Kidney (tissue), 13 donors: ENCODE measurements at regions not wholly inside any gene's neighbourhood (a gene's known extent, or its start where the extent isn't known, plus 50 kb on each side); places are given as distances from the start of the nearest gene placed in this dataset.

Experiments
- DNase-seq, 5 donors: peaks; one replicate each; pipeline ENCODE4 v3.0.0-alpha.2; 2013 to 2020
- FAIRE-seq: peaks from 2 replicates; lab custom pipeline; 2012; peaks lifted over from hg19 to GRCh38; lab: Jason Lieb, UNC
- H3K27ac ChIP-seq, 2 donors: one replicate each; pipeline ENCODE4 v1.7.0; 2013; ENCODE audit warnings: low read depth in 2 of 2, low read length in 2 of 2, inconsistent platforms in 1 of 2
- H3K27me3 ChIP-seq: one replicate; pipeline ENCODE4 v1.7.1; 2013; ENCODE audit warnings: low read length, inconsistent platforms; ENCODE audit not compliant: control insufficient read depth, insufficient read depth
- H3K36me3 ChIP-seq, 3 donors: one replicate each; pipeline versions ENCODE4 v1.7.0 to v1.7.1; 2013; ENCODE audit warnings: low read length in 3 of 3, control low read depth in 1 of 3, inconsistent platforms in 1 of 3; ENCODE audit not compliant: insufficient read depth in 3 of 3, control insufficient read depth in 2 of 3
- H3K4me1 ChIP-seq, 3 donors: one replicate each; pipeline versions ENCODE4 v1.7.0 to v1.7.1; 2013; ENCODE audit warnings: low read length in 3 of 3, inconsistent platforms in 1 of 3, low read depth in 1 of 3; ENCODE audit not compliant: control insufficient read depth in 2 of 3, insufficient read depth in 2 of 3
- H3K4me3 ChIP-seq, 3 donors: one replicate each; pipeline versions ENCODE4 v1.7.0 to v1.8.1; 2013; ENCODE audit warnings: low read length in 3 of 3, control low read depth in 1 of 3, inconsistent platforms in 1 of 3
- H3K9ac ChIP-seq, 3 donors: one replicate each; pipeline versions ENCODE4 v1.7.0 to v1.7.1; 2013; ENCODE audit warnings: low read length in 3 of 3, control low read depth in 1 of 3, inconsistent platforms in 1 of 3
- H3K9me3 ChIP-seq, 3 donors: one replicate each; pipeline versions ENCODE4 v1.7.0 to v1.7.1; 2013; ENCODE audit warnings: low read length in 3 of 3, control low read depth in 1 of 3, inconsistent platforms in 1 of 3; ENCODE audit not compliant: control insufficient read depth in 2 of 3, insufficient read depth in 1 of 3
- intact Hi-C: fragments of 100-400 bp; cut with DNase I; formaldehyde crosslinking; loops from one replicate; pipeline ENCODE4 v1.11.1; 2022
- TF ChIP-seq, protein P1 (sequence below): IDR thresholded peaks from 3 replicates; pipeline ENCODE4 v1.5.1; 2012; ENCODE audit warnings: mild to moderate bottlenecking, moderate library complexity, borderline replicate concordance; ENCODE audit not compliant: insufficient read depth; ENCODE audit errors: extremely low read depth
- donor health status: control.
- donor health status: control.
- donor health status: control.
- donor health status: control.
- donor health status: control.
- donor health status: DM: yes; HTN: yes; CAD: no.
- donor health status: Normal renal cell carcinoma (clear cell type).

- DNase-seq = no peak
- Histone ChIP-seq H3K36me3 (no peaks in the 10 kb centered on the region), H3K27ac (no peak overlapping the region), H3K9ac (no peak overlapping the region), H3K4me1 (no peaks in the 10 kb centered on the region), H3K9me3 (no peaks in the 10 kb centered on the region), H3K27me3 (no peaks in the 10 kb centered on the region), H3K4me3 (no peak overlapping the region)
- intact Hi-C loops = no loop called here
- TF ChIP-seq, protein P1, sequence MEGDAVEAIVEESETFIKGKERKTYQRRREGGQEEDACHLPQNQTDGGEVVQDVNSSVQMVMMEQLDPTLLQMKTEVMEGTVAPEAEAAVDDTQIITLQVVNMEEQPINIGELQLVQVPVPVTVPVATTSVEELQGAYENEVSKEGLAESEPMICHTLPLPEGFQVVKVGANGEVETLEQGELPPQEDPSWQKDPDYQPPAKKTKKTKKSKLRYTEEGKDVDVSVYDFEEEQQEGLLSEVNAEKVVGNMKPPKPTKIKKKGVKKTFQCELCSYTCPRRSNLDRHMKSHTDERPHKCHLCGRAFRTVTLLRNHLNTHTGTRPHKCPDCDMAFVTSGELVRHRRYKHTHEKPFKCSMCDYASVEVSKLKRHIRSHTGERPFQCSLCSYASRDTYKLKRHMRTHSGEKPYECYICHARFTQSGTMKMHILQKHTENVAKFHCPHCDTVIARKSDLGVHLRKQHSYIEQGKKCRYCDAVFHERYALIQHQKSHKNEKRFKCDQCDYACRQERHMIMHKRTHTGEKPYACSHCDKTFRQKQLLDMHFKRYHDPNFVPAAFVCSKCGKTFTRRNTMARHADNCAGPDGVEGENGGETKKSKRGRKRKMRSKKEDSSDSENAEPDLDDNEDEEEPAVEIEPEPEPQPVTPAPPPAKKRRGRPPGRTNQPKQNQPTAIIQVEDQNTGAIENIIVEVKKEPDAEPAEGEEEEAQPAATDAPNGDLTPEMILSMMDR = no peak
- no peak for FAIRE-seq
Measured at GRCh38 chr5:111954516-111955395, 197.8 kb upstream of the NREP start.

DNA sequence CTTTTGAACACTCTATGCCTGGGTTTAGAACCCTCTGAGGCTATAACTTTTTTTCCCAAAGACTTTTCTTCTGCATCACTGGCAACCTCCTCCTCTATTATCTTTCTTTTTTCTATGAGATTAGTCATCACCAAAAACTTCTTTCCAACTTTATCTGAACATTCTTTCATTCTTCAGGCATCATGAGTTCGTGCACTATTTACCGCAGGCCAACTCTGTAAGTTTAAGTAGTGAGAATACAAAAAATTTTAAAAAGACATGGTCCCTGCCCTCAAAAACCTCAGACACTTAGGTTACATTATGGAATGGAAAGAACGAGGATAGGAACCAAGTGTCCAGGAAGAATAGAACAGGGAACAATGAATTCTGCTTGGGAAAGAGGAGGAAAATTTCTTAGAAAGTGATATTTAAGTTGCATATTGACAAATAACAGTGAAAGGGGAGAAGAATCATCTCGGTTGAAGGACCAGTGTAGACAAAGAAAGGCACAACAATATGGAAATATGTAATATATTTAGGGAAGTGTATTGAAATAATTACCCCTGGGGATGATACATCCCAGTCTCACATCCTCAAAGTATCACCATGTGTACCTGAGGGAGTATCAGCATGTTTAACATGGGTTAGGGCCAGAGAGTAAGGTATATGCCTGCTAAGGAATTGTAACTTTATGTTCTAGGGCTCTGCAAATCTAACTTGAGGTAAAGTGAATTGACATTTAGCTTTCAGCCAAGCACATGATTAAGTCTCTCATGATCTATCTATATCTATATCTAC is 196.5 kb upstream of the NREP start:
- H3K27ac ChIP-seq = no peak overlapping the region
- DNase-seq (no peak), FAIRE-seq (no peak)
- no peaks in the 10 kb centered on the region for H3K9me3 ChIP-seq
- no peaks in the 10 kb centered on the region for H3K4me1 ChIP-seq
- H3K27me3 ChIP-seq = no peaks in the 10 kb centered on the region
- H3K4me3 ChIP-seq = no peak overlapping the region
- no peaks in the 10 kb centered on the region for H3K36me3 ChIP-seq
- H3K9ac ChIP-seq = no peak overlapping the region
- intact Hi-C loops = no loop called here
- TF ChIP-seq, protein P1 = no peak

GRCh38 chr5:111952555-111952954 is 195.6 kb upstream of the NREP start:
- H3K4me1 ChIP-seq = no peaks in the 10 kb centered on the region
- no peaks in the 10 kb centered on the region for H3K9me3 ChIP-seq
- no peaks in the 10 kb centered on the region for H3K27me3 ChIP-seq
- no peak overlapping the region for H3K4me3 ChIP-seq
- no peak for FAIRE-seq
- no peaks in the 10 kb centered on the region for H3K36me3 ChIP-seq
- no peak overlapping the region for H3K27ac ChIP-seq
- no peak overlapping the region for H3K9ac ChIP-seq
- intact Hi-C loops = no loop called here
- DNase-seq = no peak
- TF ChIP-seq, protein P1 = no peak
